Loucy (cell line): ENCODE measurements at regions not wholly inside any gene's neighbourhood (a gene's known extent, or its start where the extent isn't known, plus 50 kb on each side); places are given as distances from the start of the nearest gene placed in this dataset.

Experiments used
- EZH2phosphoT487 ChIP-seq: fragments of 200-600 bp; IDR thresholded peaks from 2 replicates; pipeline ENCODE4 v1.6.1; 2018; ENCODE audit warnings: antibody characterized with exemption, mild to moderate bottlenecking, moderate library complexity, borderline replicate concordance
- TF ChIP-seq, protein P1 (sequence below): fragments of 200-600 bp; sonication (generic); conservative IDR thresholded peaks from 2 replicates; pipeline ENCODE4 v1.5.1; 2014; ENCODE audit warnings: mild to moderate bottlenecking, antibody characterized with exemption, low read length

DNA sequence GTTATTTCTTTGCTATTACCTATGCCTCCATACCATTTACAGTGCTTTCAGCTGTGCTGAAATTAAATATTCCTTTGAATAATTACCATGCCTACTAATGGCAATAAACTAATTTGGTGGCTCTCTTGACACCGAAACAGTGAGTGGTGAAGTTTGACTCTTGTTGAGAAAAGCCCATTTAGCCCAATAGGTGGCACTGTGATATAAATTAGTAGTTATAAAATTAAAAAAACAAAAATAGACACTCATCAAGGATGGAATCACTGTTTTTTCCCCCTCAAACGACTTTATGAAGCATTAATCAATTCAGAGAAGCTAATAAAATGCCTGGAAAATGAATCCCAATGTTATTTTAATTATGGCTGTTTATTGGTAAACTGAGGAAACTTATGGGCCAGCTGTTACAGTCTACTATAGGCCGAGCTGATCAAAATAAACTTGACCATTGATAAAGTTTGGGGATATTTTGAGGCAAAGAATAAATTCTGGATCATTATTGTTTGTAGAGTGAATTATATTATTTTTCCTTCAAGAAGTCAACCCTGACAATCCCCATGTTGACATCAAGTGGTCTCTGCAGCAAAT lies 339.6 kb downstream of the TRIB2 start:
- TF ChIP-seq, protein P1, sequence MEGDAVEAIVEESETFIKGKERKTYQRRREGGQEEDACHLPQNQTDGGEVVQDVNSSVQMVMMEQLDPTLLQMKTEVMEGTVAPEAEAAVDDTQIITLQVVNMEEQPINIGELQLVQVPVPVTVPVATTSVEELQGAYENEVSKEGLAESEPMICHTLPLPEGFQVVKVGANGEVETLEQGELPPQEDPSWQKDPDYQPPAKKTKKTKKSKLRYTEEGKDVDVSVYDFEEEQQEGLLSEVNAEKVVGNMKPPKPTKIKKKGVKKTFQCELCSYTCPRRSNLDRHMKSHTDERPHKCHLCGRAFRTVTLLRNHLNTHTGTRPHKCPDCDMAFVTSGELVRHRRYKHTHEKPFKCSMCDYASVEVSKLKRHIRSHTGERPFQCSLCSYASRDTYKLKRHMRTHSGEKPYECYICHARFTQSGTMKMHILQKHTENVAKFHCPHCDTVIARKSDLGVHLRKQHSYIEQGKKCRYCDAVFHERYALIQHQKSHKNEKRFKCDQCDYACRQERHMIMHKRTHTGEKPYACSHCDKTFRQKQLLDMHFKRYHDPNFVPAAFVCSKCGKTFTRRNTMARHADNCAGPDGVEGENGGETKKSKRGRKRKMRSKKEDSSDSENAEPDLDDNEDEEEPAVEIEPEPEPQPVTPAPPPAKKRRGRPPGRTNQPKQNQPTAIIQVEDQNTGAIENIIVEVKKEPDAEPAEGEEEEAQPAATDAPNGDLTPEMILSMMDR, result peak; percentile 79
- TF ChIP-seq EZH2phosphoT487, result no peak
